AG08395 (cell line): ENCODE measurements at regions not wholly inside any gene's neighbourhood (a gene's known extent, or its start where the extent isn't known, plus 50 kb on each side); places are given as distances from the start of the nearest gene placed in this dataset.
A peak's percentile ranks its signal among the peaks of the same experiment; 100 is the strongest.

Experiments used
- DNase-seq: peaks from one replicate; pipeline ENCODE4 v3.0.0; 2012; ENCODE audit warnings: mixed read lengths, low spot score

- no peak for DNase-seq
Measured at GRCh38 chr5:67515762-67516161, 319.2 kb upstream of the CD180 start.

- DNase-seq: no peak
Measured at GRCh38 chr5:67515020-67515689, 318.6 kb upstream of the CD180 start.

GRCh38 chr5:67512758-67513157, 316.2 kb upstream of the CD180 start:
- no peak for DNase-seq

GRCh38 chr5:67511911-67512310, 315.3 kb upstream of the CD180 start:
- no peak for DNase-seq

GRCh38 chr5:67510204-67510603, 313.6 kb upstream of the CD180 start:
- DNase-seq: no peak

DNA sequence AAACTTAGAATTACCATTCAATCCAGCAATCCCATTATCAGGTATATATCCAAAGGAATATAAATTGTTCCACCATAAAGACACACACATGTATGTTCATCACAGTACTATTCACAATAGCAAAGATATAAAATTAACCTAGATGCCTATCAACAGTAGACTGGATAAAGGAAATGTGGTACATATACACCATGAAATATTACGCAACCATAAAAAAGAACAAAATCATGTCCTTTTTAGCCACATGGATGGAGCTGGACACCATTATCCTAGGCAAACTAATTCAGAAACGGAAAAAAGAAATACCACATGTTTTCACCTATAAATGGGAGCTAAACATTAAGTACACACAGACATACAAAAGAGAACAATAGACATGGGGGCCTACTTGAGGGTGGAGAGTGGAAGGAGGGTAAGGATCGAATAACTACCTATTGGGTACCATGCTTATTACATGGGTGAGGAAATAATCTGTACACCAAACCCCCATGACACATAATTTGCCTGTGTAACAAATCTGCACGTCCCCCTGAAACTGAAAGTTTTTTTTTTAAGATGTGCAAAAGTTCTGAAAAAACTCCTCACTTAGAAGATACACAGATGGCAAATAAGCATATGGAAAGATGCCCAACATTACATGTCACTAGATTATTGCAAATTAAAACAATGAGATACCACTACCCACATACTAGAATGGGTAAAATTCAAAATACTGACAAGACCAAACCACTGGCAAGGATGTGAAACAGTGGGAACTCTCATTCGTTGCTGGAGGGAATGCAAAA, 313.0 kb upstream of the CD180 start:
- no peak for DNase-seq

DNA sequence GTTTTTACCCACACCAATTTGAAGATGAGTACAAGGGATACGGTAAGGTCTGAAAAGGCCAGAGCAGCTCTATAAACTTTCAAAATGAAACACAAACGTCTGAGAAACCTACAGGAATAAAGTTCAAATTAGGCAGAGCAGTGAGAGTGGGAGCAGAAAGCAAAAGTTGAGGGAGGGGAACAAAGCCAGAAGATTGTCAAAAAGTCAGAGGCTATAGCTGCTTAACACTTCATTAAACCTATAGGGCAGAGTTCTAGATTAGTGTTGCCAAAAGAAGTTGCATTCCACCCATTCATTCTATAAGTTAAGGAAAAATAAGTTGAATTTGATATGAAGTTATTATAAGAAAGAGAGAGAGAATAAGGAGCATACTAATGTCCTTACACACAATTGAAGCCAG, 309.6 kb upstream of the CD180 start:
- no peak for DNase-seq

- DNase-seq: no peak
Measured at GRCh38 chr5:67502951-67503350, 306.4 kb upstream of the CD180 start.

DNA sequence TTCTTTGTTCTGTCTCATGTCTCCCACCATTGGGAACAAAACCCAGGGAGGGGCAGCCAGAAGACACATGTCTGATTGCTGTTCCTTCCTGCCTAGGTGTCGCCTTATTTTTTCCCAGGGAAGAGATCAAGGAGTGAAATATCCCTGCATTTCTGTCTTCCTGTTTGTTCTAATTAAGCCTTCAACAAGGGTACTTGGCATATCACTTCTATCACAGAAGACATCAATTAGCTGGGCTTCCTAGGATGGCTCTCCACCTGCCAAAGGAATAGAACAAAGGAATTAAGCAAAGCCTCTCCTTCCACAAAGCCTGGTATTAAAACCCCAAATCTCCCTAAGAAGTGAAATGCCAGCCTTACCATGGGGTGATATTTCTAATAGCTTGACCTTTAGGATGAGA, 299.5 kb upstream of the CD180 start:
- DNase-seq: no peak

GRCh38 chr5:67495072-67495471, 298.5 kb upstream of the CD180 start:
- no peak for DNase-seq

GRCh38 chr5:67494186-67494855, 297.7 kb upstream of the CD180 start:
- no peak for DNase-seq

DNA sequence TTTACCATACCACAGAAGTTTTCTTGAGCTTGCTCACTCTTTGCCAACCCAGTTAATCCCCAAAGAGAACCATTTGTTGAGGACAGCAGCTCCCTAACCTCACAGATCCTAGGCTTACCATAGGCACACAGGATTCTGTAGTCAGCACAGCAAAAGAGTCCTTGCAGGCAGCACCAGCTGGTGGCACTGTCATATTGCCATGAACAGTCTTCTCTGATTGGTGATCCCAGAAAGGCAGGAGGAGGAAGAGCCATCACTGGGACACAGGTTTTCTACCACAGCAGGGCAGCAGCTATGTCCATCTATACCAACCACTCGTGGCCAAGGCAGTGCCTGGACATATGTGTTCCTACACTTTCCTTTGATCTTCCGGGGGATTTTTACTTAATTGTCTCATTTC, 297.1 kb upstream of the CD180 start:
- peak; percentile 52 for DNase-seq

GRCh38 chr5:67490543-67491321, 294.1 kb upstream of the CD180 start:
- DNase-seq: no peak

DNA sequence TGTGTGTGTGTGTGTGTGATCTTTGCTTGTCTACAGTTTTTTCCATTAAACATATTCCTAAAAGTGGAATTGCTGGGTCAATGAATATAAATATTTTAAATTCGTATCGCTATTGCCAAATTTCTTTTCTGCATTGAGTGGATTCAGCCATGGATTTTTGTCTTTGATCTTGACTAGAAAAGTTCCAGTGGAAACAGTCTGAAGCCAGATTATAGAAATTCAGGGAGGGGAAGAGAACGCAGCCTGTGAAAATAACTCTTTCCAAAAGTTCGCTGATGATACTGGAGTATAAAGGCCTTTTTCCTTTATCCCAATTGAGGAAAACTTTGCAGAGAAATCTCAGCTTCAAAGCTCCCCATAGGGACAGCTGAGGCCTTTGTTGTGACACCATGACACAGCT, 292.3 kb upstream of the CD180 start:
- DNase-seq: no peak

DNA sequence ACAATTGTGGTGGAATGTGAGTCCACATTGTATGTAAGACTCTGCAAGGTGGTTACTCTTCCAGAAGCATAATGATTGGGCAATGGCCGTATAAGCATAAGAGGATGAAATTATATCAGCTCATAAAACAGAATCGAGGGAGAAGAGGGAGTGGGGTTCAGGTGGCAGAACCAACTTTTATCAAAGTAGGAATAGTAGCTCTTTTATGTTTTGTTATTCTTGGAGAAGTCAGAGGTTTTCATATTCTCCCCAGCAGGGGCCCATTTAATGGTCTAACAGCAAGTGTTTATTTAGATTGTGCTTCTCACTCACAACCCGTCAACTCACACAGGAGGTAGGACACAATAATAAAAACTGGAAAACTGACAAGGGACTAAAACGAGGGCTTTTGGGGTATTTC, 291.3 kb upstream of the CD180 start:
- no peak for DNase-seq

GRCh38 chr5:67483453-67484030, 286.9 kb upstream of the CD180 start:
- DNase-seq: no peak

GRCh38 chr5:67481362-67481761, 284.8 kb upstream of the CD180 start:
- no peak for DNase-seq

DNA sequence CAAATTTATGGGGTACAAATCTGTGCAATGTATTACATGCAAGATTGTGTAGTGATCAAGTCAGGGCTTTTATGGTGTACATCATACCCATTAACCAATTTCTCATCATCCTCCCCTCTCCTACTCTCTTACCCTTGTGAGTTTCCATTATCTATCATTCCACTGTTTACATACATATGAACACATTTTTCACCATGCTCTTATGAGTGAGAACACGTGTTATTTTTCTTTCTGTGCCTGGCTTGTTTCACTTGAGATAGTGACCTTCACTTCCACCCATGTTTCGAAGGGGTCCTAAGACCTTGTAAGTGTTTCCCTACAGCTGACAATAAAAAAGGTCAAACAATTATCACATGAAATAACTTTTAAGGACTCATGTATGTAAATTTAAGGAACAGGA, 281.7 kb upstream of the CD180 start:
- no peak for DNase-seq

DNA sequence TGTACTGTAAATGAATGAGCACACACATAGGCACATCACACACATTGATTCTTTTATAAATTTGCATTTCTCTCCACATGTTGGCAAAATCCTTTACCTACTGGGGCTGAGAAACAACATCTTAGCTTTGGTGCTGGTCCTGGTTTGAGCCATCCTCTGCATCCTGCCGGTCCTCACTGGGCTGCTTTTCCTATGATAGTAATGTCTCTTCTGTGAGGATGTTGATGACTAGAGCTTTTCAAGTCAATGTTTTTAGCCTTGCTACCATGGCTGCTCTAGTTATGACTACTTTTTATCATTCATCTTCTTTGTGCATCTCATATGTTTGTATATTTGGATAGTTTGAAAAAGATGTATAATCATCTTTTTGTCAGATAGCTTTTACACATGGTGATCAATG, 280.4 kb upstream of the CD180 start:
- no peak for DNase-seq

DNA sequence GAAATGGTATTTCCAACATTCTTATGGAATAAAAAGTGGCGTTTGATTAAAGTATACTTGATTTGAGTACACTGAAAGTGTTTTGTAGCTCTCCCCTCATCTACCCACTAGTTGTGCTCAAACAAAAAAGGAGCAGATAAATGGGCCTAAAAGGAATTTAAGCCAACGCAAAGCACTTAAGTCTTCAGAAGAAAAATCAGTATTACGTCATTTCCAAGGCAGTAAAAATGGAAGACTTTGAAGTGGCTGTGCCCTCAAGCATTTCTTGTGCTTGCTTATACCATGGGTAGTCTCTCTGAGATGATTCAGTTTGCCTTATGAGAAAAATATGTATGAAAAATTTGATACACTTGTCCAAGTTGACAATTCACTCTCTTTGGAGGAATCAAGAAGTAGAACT, 279.9 kb upstream of the CD180 start:
- peak; percentile 36 for DNase-seq

GRCh38 chr5:67475489-67475888, 278.9 kb upstream of the CD180 start:
- no peak for DNase-seq

- no peak for DNase-seq
Measured at GRCh38 chr5:67474597-67475238, 278.1 kb upstream of the CD180 start.
